Body of pancreas (tissue), 4 donors: ENCODE measurements at regions not wholly inside any gene's neighbourhood (a gene's known extent, or its start where the extent isn't known, plus 50 kb on each side); places are given as distances from the start of the nearest gene placed in this dataset.

Source experiments
- CTCF ChIP-seq, 7 experiments: fragments of 450-650 bp in 4 of 7; fragments of 200-600 bp in 3 of 7; sonication (generic) in 3 of 7; IDR thresholded peaks; one replicate each; pipeline ENCODE4 v1.5.1; 2016 to 2019; ENCODE audit warnings: antibody characterized with exemption in 7 of 7
- POLR2A ChIP-seq, 3 donors: fragments of 450-650 bp; IDR thresholded peaks; one replicate each; pipeline ENCODE4 v1.6.1; 2016; ENCODE audit warnings: antibody characterized with exemption in 3 of 3, mild to moderate bottlenecking in 2 of 3

- no peak for TF ChIP-seq POLR2A (IDR thresholded peaks at IDR 0.05)
- no peak for TF ChIP-seq CTCF (IDR thresholded peaks at IDR 0.05)
Observed at GRCh38 chr12:20000229-20000849, 368.0 kb upstream of the PDE3A start.
